NCI-H187 (cell line): ENCODE measurements at regions not wholly inside any gene's neighbourhood (a gene's known extent, or its start where the extent isn't known, plus 50 kb on each side); places are given as distances from the start of the nearest gene placed in this dataset.

Experiments
- DNase-seq, 2 experiments: peaks; one replicate each; lab custom pipeline; 2025; lab: John Stamatoyannopoulos, UW

GRCh38 chr2:60603533-60604190 is 50.2 kb upstream of the BCL11A start:
- DNase-seq: no peak

- no peak for DNase-seq
Observed at GRCh38 chr2:60604486-60605064, 51.1 kb upstream of the BCL11A start.

- no peak for DNase-seq
Observed at GRCh38 chr2:60605866-60606265, 52.4 kb upstream of the BCL11A start.

- DNase-seq: no peak
Observed at GRCh38 chr2:60608679-60609078, 55.2 kb upstream of the BCL11A start.

- no peak for DNase-seq
Observed at GRCh38 chr2:60612033-60612432, 58.6 kb upstream of the BCL11A start.

GRCh38 chr2:60614319-60614718 is 60.9 kb upstream of the BCL11A start:
- no peak for DNase-seq

GRCh38 chr2:60621688-60622429 is 68.4 kb upstream of the BCL11A start:
- no peak for DNase-seq

- DNase-seq: no peak
Observed at GRCh38 chr2:60623040-60623439, 69.6 kb upstream of the BCL11A start.

- DNase-seq: no peak
Observed at GRCh38 chr2:60627412-60627811, 74.0 kb upstream of the BCL11A start.

GRCh38 chr2:60628026-60628425 is 74.6 kb upstream of the BCL11A start:
- DNase-seq: no peak

GRCh38 chr2:60628615-60629304 is 75.3 kb upstream of the BCL11A start:
- DNase-seq: no peak

- DNase-seq: no peak
Observed at GRCh38 chr2:60629305-60629662, 75.8 kb upstream of the BCL11A start.

GRCh38 chr2:60629801-60630385 is 76.4 kb upstream of the BCL11A start:
- DNase-seq: no peak

- peak; percentile 55 to 66 for DNase-seq
Observed at GRCh38 chr2:60633615-60634014, 80.2 kb upstream of the BCL11A start.

GRCh38 chr2:60634438-60634837 is 81.0 kb upstream of the BCL11A start:
- DNase-seq: no peak

- DNase-seq: peak in 1 of 2 experiments; percentile 21
Observed at GRCh38 chr2:60641811-60642788, 88.6 kb upstream of the BCL11A start.

GRCh38 chr2:60643747-60644146 is 90.3 kb upstream of the BCL11A start:
- no peak for DNase-seq

GRCh38 chr2:60644951-60645350 is 91.5 kb upstream of the BCL11A start:
- no peak for DNase-seq

GRCh38 chr2:60648191-60648590 is 94.7 kb upstream of the BCL11A start:
- no peak for DNase-seq

- DNase-seq: no peak
Observed at GRCh38 chr2:60649721-60650120, 96.3 kb upstream of the BCL11A start.

- no peak for DNase-seq
Observed at GRCh38 chr2:60652832-60653340, 99.4 kb upstream of the BCL11A start.
